ENCODE measurements at regions not wholly inside any gene's neighbourhood (a gene's known extent, or its start where the extent isn't known, plus 50 kb on each side); places are given as distances from the start of the nearest gene placed in this dataset.

GRCh38 chr6:84517741-84518530 is 246.5 kb downstream of the TBX18 start:
- peaks cover 70% of the 10 kb centered on the region for H3K4me1 ChIP-seq (ENCODE audit: control insufficient read depth, insufficient read depth, low read length)
- no peaks in the 10 kb centered on the region for H3K9me3 ChIP-seq (replicated peaks; ENCODE audit: low read length)
- no peaks in the 10 kb centered on the region for H3K27me3 ChIP-seq (ENCODE audit: control insufficient read depth, insufficient read depth, low read length)
- no peaks in the 10 kb centered on the region for H3K36me3 ChIP-seq (ENCODE audit: insufficient read depth, low read length)
- H3K4me3 ChIP-seq (ENCODE audit: low read length) = no peak overlapping the region
- no peak overlapping the region for H3K9ac ChIP-seq (ENCODE audit: low read depth, low read length)
- no peak overlapping the region for H3K4me2 ChIP-seq (ENCODE audit: low read length)

- Histone ChIP-seq H3K36me3 (ENCODE audit: insufficient read depth, low read length) (no peaks in the 10 kb centered on the region), H3K27me3 (ENCODE audit: control insufficient read depth, insufficient read depth, low read length) (no peaks in the 10 kb centered on the region), H3K9ac (ENCODE audit: low read depth, low read length) (no peak overlapping the region), H3K4me2 (ENCODE audit: low read length) (no peak overlapping the region), H3K4me3 (ENCODE audit: low read length) (no peak overlapping the region), H3K9me3 (replicated peaks; ENCODE audit: low read length) (no peaks in the 10 kb centered on the region), H3K4me1 (ENCODE audit: control insufficient read depth, insufficient read depth, low read length) (peaks cover 54% of the 10 kb centered on the region)
These were observed 248.2 kb downstream of the TBX18 start for GRCh38 chr6:84516154-84516553.

GRCh38 chr6:84515067-84515466 is 249.3 kb downstream of the TBX18 start:
- no peaks in the 10 kb centered on the region for H3K36me3 ChIP-seq (ENCODE audit: insufficient read depth, low read length)
- no peaks in the 10 kb centered on the region for H3K9me3 ChIP-seq (replicated peaks; ENCODE audit: low read length)
- H3K4me3 ChIP-seq (ENCODE audit: low read length) = no peak overlapping the region
- no peaks in the 10 kb centered on the region for H3K27me3 ChIP-seq (ENCODE audit: control insufficient read depth, insufficient read depth, low read length)
- no peak overlapping the region for H3K4me2 ChIP-seq (ENCODE audit: low read length)
- peak overlapping the region; percentile 50 for H3K9ac ChIP-seq (ENCODE audit: low read depth, low read length)
- H3K4me1 ChIP-seq (ENCODE audit: control insufficient read depth, insufficient read depth, low read length) = peaks cover 43% of the 10 kb centered on the region

- no peaks in the 10 kb centered on the region for H3K9me3 ChIP-seq (replicated peaks; ENCODE audit: low read length)
- peaks cover 48% of the 10 kb centered on the region for H3K4me1 ChIP-seq (ENCODE audit: control insufficient read depth, insufficient read depth, low read length)
- peak overlapping the region; percentile 51 for H3K4me2 ChIP-seq (ENCODE audit: low read length)
- H3K4me3 ChIP-seq (ENCODE audit: low read length) = no peak overlapping the region
- H3K27me3 ChIP-seq (ENCODE audit: control insufficient read depth, insufficient read depth, low read length) = no peaks in the 10 kb centered on the region
- H3K36me3 ChIP-seq (ENCODE audit: insufficient read depth, low read length) = no peaks in the 10 kb centered on the region
- H3K9ac ChIP-seq (ENCODE audit: low read depth, low read length) = peak overlapping the region; percentile 50
These were observed 250.1 kb downstream of the TBX18 start for GRCh38 chr6:84514089-84514971.

GRCh38 chr6:84512391-84512790 is 252.0 kb downstream of the TBX18 start:
- Histone ChIP-seq H3K9ac (ENCODE audit: low read depth, low read length) (no peak overlapping the region), H3K9me3 (replicated peaks; ENCODE audit: low read length) (no peaks in the 10 kb centered on the region), H3K4me2 (ENCODE audit: low read length) (no peak overlapping the region), H3K27me3 (ENCODE audit: control insufficient read depth, insufficient read depth, low read length) (no peaks in the 10 kb centered on the region), H3K4me1 (ENCODE audit: control insufficient read depth, insufficient read depth, low read length) (peaks cover 50% of the 10 kb centered on the region), H3K36me3 (ENCODE audit: insufficient read depth, low read length) (no peaks in the 10 kb centered on the region), H3K4me3 (ENCODE audit: low read length) (no peak overlapping the region)

- H3K36me3 ChIP-seq (ENCODE audit: insufficient read depth, low read length) = no peaks in the 10 kb centered on the region
- no peak overlapping the region for H3K4me3 ChIP-seq (ENCODE audit: low read length)
- no peaks in the 10 kb centered on the region for H3K27me3 ChIP-seq (ENCODE audit: control insufficient read depth, insufficient read depth, low read length)
- no peak overlapping the region for H3K4me2 ChIP-seq (ENCODE audit: low read length)
- no peaks in the 10 kb centered on the region for H3K9me3 ChIP-seq (replicated peaks; ENCODE audit: low read length)
- H3K9ac ChIP-seq (ENCODE audit: low read depth, low read length) = no peak overlapping the region
- peaks cover 46% of the 10 kb centered on the region for H3K4me1 ChIP-seq (ENCODE audit: control insufficient read depth, insufficient read depth, low read length)
These were observed 252.5 kb downstream of the TBX18 start for GRCh38 chr6:84511929-84512328.

GRCh38 chr6:84508981-84509380 is 255.4 kb downstream of the TBX18 start:
- Histone ChIP-seq H3K27me3 (ENCODE audit: control insufficient read depth, insufficient read depth, low read length) (no peaks in the 10 kb centered on the region), H3K9ac (ENCODE audit: low read depth, low read length) (no peak overlapping the region), H3K4me1 (ENCODE audit: control insufficient read depth, insufficient read depth, low read length) (peaks cover 19% of the 10 kb centered on the region), H3K4me2 (ENCODE audit: low read length) (peak overlapping the region; percentile 7), H3K9me3 (replicated peaks; ENCODE audit: low read length) (no peaks in the 10 kb centered on the region), H3K4me3 (ENCODE audit: low read length) (no peak overlapping the region), H3K36me3 (ENCODE audit: insufficient read depth, low read length) (no peaks in the 10 kb centered on the region)

- no peak overlapping the region for H3K4me3 ChIP-seq (ENCODE audit: low read length)
- H3K27me3 ChIP-seq (ENCODE audit: control insufficient read depth, insufficient read depth, low read length) = no peaks in the 10 kb centered on the region
- no peaks in the 10 kb centered on the region for H3K36me3 ChIP-seq (ENCODE audit: insufficient read depth, low read length)
- peaks cover 18% of the 10 kb centered on the region for H3K4me1 ChIP-seq (ENCODE audit: control insufficient read depth, insufficient read depth, low read length)
- H3K9ac ChIP-seq (ENCODE audit: low read depth, low read length) = no peak overlapping the region
- no peak overlapping the region for H3K4me2 ChIP-seq (ENCODE audit: low read length)
- H3K9me3 ChIP-seq (replicated peaks; ENCODE audit: low read length) = no peaks in the 10 kb centered on the region
These were observed 256.1 kb downstream of the TBX18 start for GRCh38 chr6:84508334-84508733.

- H3K9me3 ChIP-seq (replicated peaks; ENCODE audit: low read length) = no peaks in the 10 kb centered on the region
- peaks cover 9% of the 10 kb centered on the region for H3K4me1 ChIP-seq (ENCODE audit: control insufficient read depth, insufficient read depth, low read length)
- H3K4me2 ChIP-seq (ENCODE audit: low read length) = no peak overlapping the region
- H3K9ac ChIP-seq (ENCODE audit: low read depth, low read length) = no peak overlapping the region
- no peaks in the 10 kb centered on the region for H3K36me3 ChIP-seq (ENCODE audit: insufficient read depth, low read length)
- no peaks in the 10 kb centered on the region for H3K27me3 ChIP-seq (ENCODE audit: control insufficient read depth, insufficient read depth, low read length)
- H3K4me3 ChIP-seq (ENCODE audit: low read length) = no peak overlapping the region
These were observed 260.4 kb downstream of the TBX18 start for GRCh38 chr6:84504025-84504424.

GRCh38 chr6:84501315-84501714 is 263.1 kb downstream of the TBX18 start:
- H3K4me1 ChIP-seq (ENCODE audit: control insufficient read depth, insufficient read depth, low read length) = no peaks in the 10 kb centered on the region
- no peaks in the 10 kb centered on the region for H3K27me3 ChIP-seq (ENCODE audit: control insufficient read depth, insufficient read depth, low read length)
- no peaks in the 10 kb centered on the region for H3K9me3 ChIP-seq (replicated peaks; ENCODE audit: low read length)
- H3K9ac ChIP-seq (ENCODE audit: low read depth, low read length) = no peak overlapping the region
- H3K36me3 ChIP-seq (ENCODE audit: insufficient read depth, low read length) = no peaks in the 10 kb centered on the region
- no peak overlapping the region for H3K4me2 ChIP-seq (ENCODE audit: low read length)
- no peak overlapping the region for H3K4me3 ChIP-seq (ENCODE audit: low read length)

- Histone ChIP-seq H3K4me2 (ENCODE audit: low read length) (no peak overlapping the region), H3K4me1 (ENCODE audit: control insufficient read depth, insufficient read depth, low read length) (no peaks in the 10 kb centered on the region), H3K27me3 (ENCODE audit: control insufficient read depth, insufficient read depth, low read length) (no peaks in the 10 kb centered on the region), H3K4me3 (ENCODE audit: low read length) (no peak overlapping the region), H3K9ac (ENCODE audit: low read depth, low read length) (no peak overlapping the region), H3K36me3 (ENCODE audit: insufficient read depth, low read length) (no peaks in the 10 kb centered on the region), H3K9me3 (replicated peaks; ENCODE audit: low read length) (no peaks in the 10 kb centered on the region)
These were observed 263.7 kb downstream of the TBX18 start for GRCh38 chr6:84500726-84501125.

Measured in skeletal muscle satellite cell (primary cell).